SK-N-MC (cell line): ENCODE measurements at regions not wholly inside any gene's neighbourhood (a gene's known extent, or its start where the extent isn't known, plus 50 kb on each side); places are given as distances from the start of the nearest gene placed in this dataset.

Experiments used
- DNase-seq: peaks from one replicate; pipeline ENCODE4 v3.0.0-alpha.2; 2011; ENCODE audit warnings: low read depth, low spot score
- H3K27ac ChIP-seq: fragments of 200-600 bp; sonication (generic); 2 replicates; pipeline ENCODE4 v1.5.1; 2016; ENCODE audit warnings: mixed run types
- H3K36me3 ChIP-seq: fragments of 200-600 bp; sonication (generic); 2 replicates; pipeline ENCODE4 v1.6.1; 2017; ENCODE audit warnings: antibody characterized with exemption, low read length, mixed read lengths; ENCODE audit not compliant: insufficient read depth
- H3K4me3 ChIP-seq: fragments of 200-600 bp; sonication (generic); 2 replicates; pipeline ENCODE4 v1.5.1; 2016
- H3K9ac ChIP-seq: fragments of 200-600 bp; sonication (generic); 2 replicates; pipeline ENCODE4 v1.8.0; 2017; ENCODE audit warnings: mixed run types, mixed read lengths; ENCODE audit not compliant: insufficient read length
- H3K9me3 ChIP-seq: fragments of 200-600 bp; sonication (generic); 2 replicates; pipeline ENCODE4 v1.6.1; 2017; ENCODE audit warnings: low read depth, mild to moderate bottlenecking, antibody characterized with exemption, low read length, moderate library complexity, mixed read lengths
- EZH2 ChIP-seq: fragments of 200-600 bp; sonication (generic); IDR thresholded peaks from one replicate; pipeline ENCODE4 v1.6.1; 2017; ENCODE audit warnings: antibody characterized with exemption
- FOXP2 ChIP-seq: optimal IDR thresholded peaks from 2 replicates; pipeline ENCODE3; 2011; ENCODE audit warnings: mild to moderate bottlenecking, moderate library complexity; ENCODE audit not compliant: insufficient read depth; ENCODE audit errors: extremely low read length, control extremely low read depth
- POLR2AphosphoS5 ChIP-seq: IDR thresholded peaks from 2 replicates; pipeline ENCODE4 v1.6.1; 2012; ENCODE audit warnings: mild to moderate bottlenecking, low read depth, low read length, borderline replicate concordance

DNA sequence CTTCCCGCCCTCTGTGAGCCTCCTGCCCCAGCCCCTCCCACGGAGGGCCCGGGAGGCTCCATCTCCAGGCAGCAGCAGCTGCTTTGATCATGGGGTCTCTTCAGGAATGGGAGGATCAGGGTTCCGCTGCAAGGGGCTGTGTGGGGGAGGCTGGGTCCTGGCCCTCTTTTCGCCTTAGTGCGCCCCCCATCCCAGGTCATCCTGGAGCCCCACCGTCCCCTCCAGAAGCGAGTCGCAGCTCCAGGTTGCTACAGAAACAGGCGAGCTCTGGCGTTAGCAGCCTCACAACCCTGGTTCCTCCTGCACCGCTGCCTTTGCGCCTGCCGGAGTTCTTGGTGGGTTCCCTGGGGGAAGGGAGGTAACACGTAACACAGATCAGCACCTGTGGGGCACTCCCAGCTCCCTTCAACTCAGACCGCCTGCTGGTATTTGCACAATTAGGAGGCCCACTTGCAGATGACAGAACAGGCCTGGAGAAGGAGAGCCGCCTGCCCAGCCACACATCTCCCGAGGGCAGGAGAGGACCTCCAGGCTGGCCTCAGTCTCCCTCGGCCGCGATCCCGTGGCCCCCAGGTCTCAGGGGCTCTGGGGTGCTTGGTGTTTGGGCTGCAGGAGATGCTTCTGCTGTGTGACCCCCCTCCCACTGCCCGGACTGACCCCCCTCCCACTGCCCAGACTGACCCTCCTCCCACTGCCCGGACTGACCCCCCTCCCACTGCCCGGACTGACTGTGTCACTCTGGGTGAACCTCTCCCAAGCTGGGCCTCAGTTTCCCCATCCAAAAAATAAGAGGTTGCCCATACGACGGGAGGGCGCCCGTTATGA lies 64.2 kb upstream of the ADRA2C start:
- no peak for DNase-seq

DNA sequence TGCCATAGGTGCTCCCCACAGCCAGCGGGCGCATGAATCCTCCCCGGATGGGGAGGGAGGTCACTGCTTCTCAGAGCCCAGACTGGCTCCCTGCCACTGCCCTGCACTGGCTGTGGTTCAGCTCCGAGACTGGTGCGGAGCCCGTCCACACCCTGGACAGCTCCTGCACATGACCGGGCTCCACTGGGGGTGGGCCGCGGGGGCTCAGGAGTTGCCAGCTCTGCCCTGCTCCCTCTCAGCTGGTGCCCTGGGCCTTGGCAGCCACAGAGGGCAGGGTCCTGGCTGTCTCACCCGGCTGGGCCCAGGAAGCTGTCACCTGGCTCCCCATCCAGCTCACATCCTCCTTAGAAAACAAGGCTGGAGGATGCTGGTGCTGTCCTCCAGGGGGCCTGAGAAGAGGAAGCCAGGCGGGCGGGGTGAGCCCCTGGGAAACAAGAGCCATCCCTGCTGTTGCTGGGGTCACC lies 64.9 kb upstream of the ADRA2C start:
- no peaks in the 10 kb centered on the region for H3K36me3 ChIP-seq
- no peak for DNase-seq
- H3K27ac ChIP-seq = no peak overlapping the region
- TF ChIP-seq POLR2AphosphoS5 (no peak), EZH2 (no peak), FOXP2 (no peak)
- H3K9me3 ChIP-seq = no peaks in the 10 kb centered on the region
- H3K4me3 ChIP-seq = no peak overlapping the region
- H3K9ac ChIP-seq = no peak overlapping the region

More for the DNA sequence above, 64.2 kb upstream of the ADRA2C start:
- no peak overlapping the region for H3K9ac ChIP-seq
- H3K27ac ChIP-seq = no peak overlapping the region
- H3K9me3 ChIP-seq = no peaks in the 10 kb centered on the region
- no peaks in the 10 kb centered on the region for H3K36me3 ChIP-seq
- H3K4me3 ChIP-seq = no peak overlapping the region
- no peak for TF ChIP-seq FOXP2

DNA sequence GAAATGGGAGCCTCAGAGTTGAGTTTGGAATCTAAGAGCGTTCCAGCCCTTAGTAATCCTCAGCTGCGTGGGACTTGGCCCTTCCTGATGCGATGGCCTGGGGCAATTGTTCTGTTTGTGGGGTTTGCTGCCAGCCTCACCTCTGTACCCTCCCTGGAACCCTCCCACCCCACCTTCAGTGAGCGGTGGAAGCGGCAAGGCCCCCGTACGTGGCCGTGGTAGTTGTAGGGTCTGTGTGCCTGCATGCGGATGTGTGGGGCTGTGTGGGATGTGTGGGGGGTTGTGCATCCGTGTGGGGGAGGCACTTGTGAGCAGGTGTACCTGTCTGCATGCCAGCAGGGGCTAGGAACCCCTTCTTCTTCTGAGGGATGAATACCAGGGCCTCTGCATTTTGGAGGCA lies 65.4 kb upstream of the ADRA2C start:
- TF ChIP-seq POLR2AphosphoS5 (no peak), EZH2 (no peak), FOXP2 (no peak)
- Histone ChIP-seq H3K36me3 (no peaks in the 10 kb centered on the region), H3K9ac (no peak overlapping the region), H3K9me3 (no peaks in the 10 kb centered on the region), H3K27ac (no peak overlapping the region), H3K4me3 (no peak overlapping the region)
- no peak for DNase-seq

DNA sequence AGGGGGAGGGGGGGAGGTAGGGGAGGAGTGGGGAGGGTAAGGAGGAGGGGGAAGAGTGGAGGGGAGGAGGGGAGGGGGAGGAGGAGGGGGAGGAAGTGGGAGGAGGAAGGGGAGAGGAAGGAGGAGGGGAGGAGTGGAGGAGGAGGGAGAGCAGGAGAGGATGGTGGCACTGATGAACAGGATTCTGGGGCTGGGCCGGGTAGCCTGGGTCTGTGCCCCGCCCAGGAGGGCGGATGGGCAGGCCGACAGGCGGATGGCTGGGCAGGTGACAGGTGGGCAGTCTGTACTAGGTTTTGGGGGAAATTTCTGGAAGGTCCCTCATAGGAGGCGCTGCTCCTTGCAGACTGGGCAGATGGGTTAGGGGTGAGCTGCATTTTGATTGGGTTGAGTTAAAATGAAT lies 66.0 kb upstream of the ADRA2C start:
- no peaks in the 10 kb centered on the region for H3K36me3 ChIP-seq
- no peak overlapping the region for H3K27ac ChIP-seq
- no peaks in the 10 kb centered on the region for H3K9me3 ChIP-seq
- no peak for DNase-seq
- no peak for TF ChIP-seq EZH2
- no peak for TF ChIP-seq POLR2AphosphoS5
- no peak for TF ChIP-seq FOXP2
- H3K9ac ChIP-seq = no peak overlapping the region
- no peak overlapping the region for H3K4me3 ChIP-seq

DNA sequence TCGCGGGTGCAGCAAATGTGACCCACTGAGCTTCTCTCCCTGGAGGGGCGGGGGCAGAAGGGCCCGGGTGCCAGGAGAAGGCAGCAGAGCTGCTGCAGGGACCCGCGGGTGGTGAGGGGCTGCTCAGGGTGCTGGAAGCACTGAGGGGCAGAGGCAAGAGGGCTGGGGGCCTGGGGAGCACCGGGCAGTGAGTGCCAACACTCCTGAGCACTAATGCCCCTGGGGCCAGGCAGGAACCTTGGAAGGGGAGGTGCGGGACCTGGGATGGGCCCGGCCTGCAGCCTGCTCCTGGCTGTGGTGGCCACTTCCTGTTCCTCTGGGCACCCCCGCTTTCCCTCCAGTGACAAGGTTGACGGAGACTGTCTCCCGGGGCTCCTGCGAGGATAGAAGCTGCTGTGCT lies 66.5 kb upstream of the ADRA2C start:
- Histone ChIP-seq H3K27ac (no peak overlapping the region), H3K4me3 (no peak overlapping the region), H3K9me3 (no peaks in the 10 kb centered on the region), H3K9ac (no peak overlapping the region), H3K36me3 (no peaks in the 10 kb centered on the region)
- TF ChIP-seq EZH2 = no peak
- no peak for TF ChIP-seq FOXP2
- TF ChIP-seq POLR2AphosphoS5 = no peak
- no peak for DNase-seq

GRCh38 chr4:3699261-3699660 lies 66.9 kb upstream of the ADRA2C start:
- Histone ChIP-seq H3K4me3 (no peak overlapping the region), H3K27ac (no peak overlapping the region), H3K9me3 (no peaks in the 10 kb centered on the region), H3K9ac (no peak overlapping the region), H3K36me3 (no peaks in the 10 kb centered on the region)
- TF ChIP-seq EZH2 (no peak), FOXP2 (no peak), POLR2AphosphoS5 (no peak)
- DNase-seq = no peak

DNA sequence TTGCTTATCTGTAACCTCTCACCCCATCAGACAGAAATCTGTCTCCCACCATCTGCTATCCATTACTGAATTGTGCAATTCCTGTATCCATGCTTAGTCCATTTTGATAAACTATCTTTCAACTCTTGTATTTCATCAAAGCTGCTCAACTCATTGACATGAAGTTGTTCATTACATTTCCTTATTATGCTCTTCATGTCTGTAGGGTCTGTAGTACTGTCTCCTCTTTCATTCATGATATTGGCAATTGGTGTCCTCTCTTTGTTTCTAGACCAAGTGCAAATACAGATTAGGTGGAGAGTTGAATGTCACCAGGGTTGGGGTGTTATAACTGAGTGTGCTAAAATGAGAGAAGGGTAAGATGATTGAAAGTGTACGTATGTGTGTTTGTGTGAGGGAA lies 69.2 kb upstream of the ADRA2C start:
- Histone ChIP-seq H3K36me3 (no peaks in the 10 kb centered on the region), H3K27ac (no peak overlapping the region), H3K9ac (no peak overlapping the region), H3K4me3 (no peak overlapping the region), H3K9me3 (no peaks in the 10 kb centered on the region)
- TF ChIP-seq EZH2 (no peak), FOXP2 (no peak), POLR2AphosphoS5 (no peak)
- DNase-seq = no peak

GRCh38 chr4:3690551-3691152 lies 75.5 kb upstream of the ADRA2C start:
- no peak for TF ChIP-seq FOXP2
- TF ChIP-seq EZH2 = no peak
- no peak for TF ChIP-seq POLR2AphosphoS5
- Histone ChIP-seq H3K9me3 (no peaks in the 10 kb centered on the region), H3K9ac (no peak overlapping the region), H3K36me3 (no peaks in the 10 kb centered on the region), H3K4me3 (no peak overlapping the region), H3K27ac (no peak overlapping the region)
- no peak for DNase-seq

DNA sequence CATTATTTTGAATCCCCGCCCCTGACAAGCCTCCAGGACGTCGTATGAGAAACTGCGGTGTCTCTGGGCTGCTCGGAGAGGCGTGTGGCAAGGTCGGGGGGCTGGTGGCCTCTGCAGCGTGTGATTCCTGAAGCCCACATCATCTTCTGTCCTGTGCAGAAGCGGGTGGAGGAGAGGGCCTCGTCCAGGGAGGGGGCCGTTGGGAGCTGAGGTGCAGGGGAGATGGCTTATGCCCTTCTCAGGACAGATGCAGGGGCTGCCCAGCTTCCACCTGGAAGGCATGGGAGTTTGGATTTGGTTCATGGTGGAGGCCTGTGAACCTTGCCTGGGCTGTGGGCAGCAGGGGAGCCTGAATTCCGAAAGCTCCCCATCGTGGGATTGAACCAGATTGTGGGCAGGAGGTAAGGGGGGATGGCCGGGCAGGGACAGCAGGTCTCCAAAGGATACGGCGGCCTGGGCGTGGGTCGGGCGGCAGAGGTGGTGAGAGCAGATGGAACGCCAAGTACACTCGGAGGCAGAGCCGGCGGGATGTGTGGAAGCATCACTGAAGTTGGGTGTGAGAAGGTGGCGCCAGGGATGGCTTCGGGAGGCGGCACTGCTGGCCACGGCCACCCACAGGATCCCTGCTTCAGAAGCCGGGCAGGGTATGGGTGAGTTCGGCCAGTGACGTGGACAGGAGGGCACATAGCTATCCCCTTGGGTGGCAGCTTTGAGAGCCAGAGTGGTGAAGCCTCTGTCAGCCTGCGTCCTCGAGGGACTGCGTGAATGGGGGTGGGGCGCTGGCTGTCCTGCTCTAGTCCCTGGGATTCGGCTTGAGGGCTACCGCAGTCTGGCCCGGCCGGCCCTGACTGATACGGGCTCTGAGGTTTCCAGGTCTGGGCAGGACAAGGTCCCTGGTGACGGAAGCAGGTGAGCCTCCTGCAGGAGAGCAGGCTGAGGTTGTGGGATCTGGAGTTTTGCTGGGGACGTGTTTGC lies 76.3 kb upstream of the ADRA2C start:
- no peak overlapping the region for H3K4me3 ChIP-seq
- no peak overlapping the region for H3K27ac ChIP-seq
- H3K9ac ChIP-seq = no peak overlapping the region
- no peaks in the 10 kb centered on the region for H3K36me3 ChIP-seq
- H3K9me3 ChIP-seq = no peaks in the 10 kb centered on the region
- no peak for DNase-seq
- TF ChIP-seq POLR2AphosphoS5 (no peak), EZH2 (no peak), FOXP2 (no peak)
